WTC11 (cell line): ENCODE measurements at regions not wholly inside any gene's neighbourhood (a gene's known extent, or its start where the extent isn't known, plus 50 kb on each side); places are given as distances from the start of the nearest gene placed in this dataset.

Source experiments
- ATAC-seq: fragments of 200-7000 bp; cut with Tn5 transposase; 2 replicates; pipeline ENCODE4 v1.10.0; 2021; ENCODE audit warnings: mild to moderate bottlenecking, moderate library complexity
- CTCF ChIA-PET: fragments of 300-600 bp; sonication (Branson Sonifier 250); formaldehyde crosslinking; loops from one replicate; lab custom pipeline; 2021; ENCODE audit warnings: antibody characterized with exemption; lab: Charles Lee
- POLR2A ChIA-PET: fragments of 350-600 bp; sonication (Branson Sonifier 250); formaldehyde crosslinking; loops from one replicate; lab custom pipeline; 2021; ENCODE audit warnings: antibody characterized with exemption; lab: Charles Lee
- DNase-seq: peaks from one replicate; pipeline ENCODE4 v3.0.0; 2021; ENCODE audit warnings: low spot score
- H3K27ac Mint-ChIP-seq: 2 replicates; pipeline ENCODE4 v1.8.0; 2021; ENCODE audit warnings: mixed read lengths
- H3K27me3 Mint-ChIP-seq: 2 replicates; pipeline ENCODE4 v1.8.0; 2021; ENCODE audit warnings: low read depth, mild to moderate bottlenecking, moderate library complexity, mixed read lengths
- H3K36me3 Mint-ChIP-seq: 2 replicates; pipeline ENCODE4 v1.8.0; 2021; ENCODE audit warnings: mixed read lengths
- H3K4me1 Mint-ChIP-seq: 2 replicates; pipeline ENCODE4 v1.8.0; 2022; ENCODE audit warnings: mixed read lengths
- H3K4me3 Mint-ChIP-seq: 2 replicates; pipeline ENCODE4 v1.8.0; 2021; ENCODE audit warnings: mild to moderate bottlenecking, moderate library complexity, mixed read lengths
- H3K9me3 Mint-ChIP-seq: 2 replicates; pipeline ENCODE4 v1.8.0; 2021; ENCODE audit warnings: mixed read lengths
- CREM ChIP-seq: sonication (generic); formaldehyde crosslinking; IDR thresholded peaks from 2 replicates; pipeline ENCODE4 v1.8.1; 2022; ENCODE audit warnings: mild to moderate bottlenecking, missing genetic modification reagents, moderate library complexity
- CTCF ChIP-seq: fragments of 200-600 bp; IDR thresholded peaks from 2 replicates; pipeline ENCODE4 v1.8.0; 2022; ENCODE audit warnings: antibody characterized with exemption
- E2F5 ChIP-seq: sonication (generic); formaldehyde crosslinking; IDR thresholded peaks from 2 replicates; pipeline ENCODE4 v1.8.1; 2022; ENCODE audit warnings: mild to moderate bottlenecking, moderate library complexity, missing genetic modification reagents
- EMX1 ChIP-seq: fragments of 250-450 bp; sonication (Bioruptor Pico); IDR thresholded peaks from 2 replicates; pipeline ENCODE4 v1.8.0; 2021; ENCODE audit warnings: mild to moderate bottlenecking
- HMGXB4 ChIP-seq: sonication (generic); formaldehyde crosslinking; IDR thresholded peaks from 2 replicates; pipeline ENCODE4 v1.8.1; 2023; ENCODE audit warnings: mild to moderate bottlenecking, moderate library complexity, missing genetic modification reagents
- MAX ChIP-seq: sonication (generic); formaldehyde crosslinking; IDR thresholded peaks from 2 replicates; pipeline ENCODE4 v1.8.0; 2022; ENCODE audit warnings: mild to moderate bottlenecking, missing genetic modification reagents
- NR1H2 ChIP-seq: sonication (generic); formaldehyde crosslinking; IDR thresholded peaks from 2 replicates; pipeline ENCODE4 v1.9.0; 2021; ENCODE audit warnings: mild to moderate bottlenecking, moderate library complexity, missing genetic modification reagents
- NR2C2 ChIP-seq: sonication (generic); formaldehyde crosslinking; IDR thresholded peaks from 2 replicates; pipeline ENCODE4 v1.8.0; 2022; ENCODE audit warnings: mild to moderate bottlenecking, missing genetic modification reagents
- OVOL2 ChIP-seq: fragments of 250-450 bp; sonication (Bioruptor Pico); IDR thresholded peaks from 2 replicates; pipeline ENCODE4 v1.9.0; 2021; ENCODE audit warnings: mild to moderate bottlenecking, borderline replicate concordance
- RELA ChIP-seq: sonication (generic); formaldehyde crosslinking; IDR thresholded peaks from 2 replicates; pipeline ENCODE4 v1.8.1; 2022; ENCODE audit warnings: missing genetic modification reagents, mild to moderate bottlenecking, borderline replicate concordance
- SMAD4 ChIP-seq: sonication (generic); formaldehyde crosslinking; IDR thresholded peaks from 2 replicates; pipeline ENCODE4 v1.8.0; 2022; ENCODE audit warnings: mild to moderate bottlenecking, missing genetic modification reagents
- SOX15 ChIP-seq: fragments of 250-450 bp; sonication (Bioruptor Pico); IDR thresholded peaks from 2 replicates; pipeline ENCODE4 v1.9.0; 2021; ENCODE audit warnings: mild to moderate bottlenecking
- SP1 ChIP-seq: sonication (generic); formaldehyde crosslinking; conservative IDR thresholded peaks from 2 replicates; pipeline ENCODE4 v1.8.1; 2022; ENCODE audit warnings: missing genetic modification reagents
- STAT6 ChIP-seq: sonication (generic); formaldehyde crosslinking; conservative IDR thresholded peaks from 2 replicates; pipeline ENCODE4 v1.8.1; 2023; ENCODE audit warnings: mild to moderate bottlenecking, low read depth, missing genetic modification reagents, moderate library complexity
- TEAD1 ChIP-seq: sonication (generic); formaldehyde crosslinking; IDR thresholded peaks from 2 replicates; pipeline ENCODE4 v1.8.0; 2022; ENCODE audit warnings: mild to moderate bottlenecking, missing genetic modification reagents
- ZMAT4 ChIP-seq: fragments of 250-450 bp; sonication (Bioruptor Pico); IDR thresholded peaks from 2 replicates; pipeline ENCODE4 v1.9.0; 2021; ENCODE audit warnings: mild to moderate bottlenecking
- ZNF281 ChIP-seq: sonication (generic); formaldehyde crosslinking; IDR thresholded peaks from 2 replicates; pipeline ENCODE4 v1.8.0; 2023; ENCODE audit warnings: mild to moderate bottlenecking, missing genetic modification reagents
- ZNF396 ChIP-seq: fragments of 250-450 bp; sonication (Bioruptor Pico); IDR thresholded peaks from 2 replicates; pipeline ENCODE4 v1.8.0; 2021; ENCODE audit warnings: mild to moderate bottlenecking, moderate library complexity, borderline replicate concordance

- TF ChIP-seq STAT6 (CRISPR knock-in tag) (no peak), ZNF396 (CRISPR knock-in tag) (no peak), OVOL2 (CRISPR knock-in tag) (no peak), ZMAT4 (CRISPR knock-in tag) (no peak), SMAD4 (CRISPR knock-in tag) (no peak), HMGXB4 (CRISPR knock-in tag) (no peak), ZNF281 (CRISPR knock-in tag) (no peak), SP1 (CRISPR knock-in tag) (no peak), CREM (CRISPR knock-in tag) (no peak)
Observed at GRCh38 chr7:24442170-24442777, 131.0 kb upstream of the PALS2 start (continued).

GRCh38 chr7:24444666-24445440 lies 128.4 kb upstream of the PALS2 start:
- ATAC-seq, result no peak
- CTCF ChIA-PET, result no interaction called here

More at GRCh38 chr7:24444666-24445440, 128.4 kb upstream of the PALS2 start:
- Mint-ChIP-seq H3K4me3 (no peak overlapping the region), H3K27ac (no peak overlapping the region), H3K4me1 (peaks cover 22% of the 10 kb centered on the region), H3K27me3 (peaks cover 26% of the 10 kb centered on the region)
- POLR2A ChIA-PET, result interaction anchor here (0.5 kb wide), 1 partner anchor 84 kb away, joined by 5 read pairs; no protein-coding TSS in a partner anchor
- no peak for TF ChIP-seq NR1H2
- no peak for TF ChIP-seq E2F5 (CRISPR knock-in tag)
- TF ChIP-seq SOX15 (CRISPR knock-in tag), result no peak
- TF ChIP-seq NR2C2 (CRISPR knock-in tag), result no peak
- TF ChIP-seq RELA (CRISPR knock-in tag), result no peak
- no peak for TF ChIP-seq EMX1 (CRISPR knock-in tag)
- TF ChIP-seq ZMAT4 (CRISPR knock-in tag), result no peak
- no peak for TF ChIP-seq MAX (CRISPR knock-in tag)
- TF ChIP-seq TEAD1 (CRISPR knock-in tag), result no peak
- TF ChIP-seq CTCF, result no peak
- TF ChIP-seq, all 79 proteins: peak for 0
- Mint-ChIP-seq H3K36me3 (peaks cover 7% of the 10 kb centered on the region), H3K9me3 (peaks cover 13% of the 10 kb centered on the region)
- DNase-seq, result no peak
